DMS 273 treated with DMSO at 0.1 percent for 48 hours (cell line): ENCODE measurements at regions not wholly inside any gene's neighbourhood (a gene's known extent, or its start where the extent isn't known, plus 50 kb on each side); places are given as distances from the start of the nearest gene placed in this dataset.
A peak's percentile ranks its signal among the peaks of the same experiment; 100 is the strongest.

ENCODE experiments used
- DNase-seq: peaks from one replicate; lab custom pipeline; 2025; lab: John Stamatoyannopoulos, UW

GRCh38 chr11:94671553-94672366 lies 96.4 kb upstream of the AMOTL1 start:
- no peak for DNase-seq

- DNase-seq = no peak
Observed at GRCh38 chr11:94672636-94673035, 95.5 kb upstream of the AMOTL1 start.

GRCh38 chr11:94673386-94673785 lies 94.8 kb upstream of the AMOTL1 start:
- DNase-seq = no peak

- DNase-seq = no peak
Observed at GRCh38 chr11:94673951-94674491, 94.1 kb upstream of the AMOTL1 start.

GRCh38 chr11:94675239-94675638 lies 92.9 kb upstream of the AMOTL1 start:
- DNase-seq = no peak

- DNase-seq = peak; percentile 23
Observed at GRCh38 chr11:94675813-94676212, 92.3 kb upstream of the AMOTL1 start.

GRCh38 chr11:94676814-94677213 lies 91.3 kb upstream of the AMOTL1 start:
- DNase-seq = no peak

GRCh38 chr11:94678236-94678635 lies 89.9 kb upstream of the AMOTL1 start:
- DNase-seq = no peak

- DNase-seq = no peak
Observed at GRCh38 chr11:94678901-94679300, 89.3 kb upstream of the AMOTL1 start.

GRCh38 chr11:94680426-94680825 lies 87.7 kb upstream of the AMOTL1 start:
- DNase-seq = no peak

- no peak for DNase-seq
Observed at GRCh38 chr11:94681140-94681539, 87.0 kb upstream of the AMOTL1 start.

- no peak for DNase-seq
Observed at GRCh38 chr11:94681852-94682251, 86.3 kb upstream of the AMOTL1 start.

- no peak for DNase-seq
Observed at GRCh38 chr11:94694309-94695060, 73.7 kb upstream of the AMOTL1 start.

GRCh38 chr11:94697156-94697555 lies 71.0 kb upstream of the AMOTL1 start:
- DNase-seq = no peak

- no peak for DNase-seq
Observed at GRCh38 chr11:94700622-94701021, 67.5 kb upstream of the AMOTL1 start.

GRCh38 chr11:94702481-94702880 lies 65.7 kb upstream of the AMOTL1 start:
- DNase-seq = no peak

- no peak for DNase-seq
Observed at GRCh38 chr11:94705419-94705818, 62.7 kb upstream of the AMOTL1 start.

GRCh38 chr11:94705891-94706615 lies 62.1 kb upstream of the AMOTL1 start:
- DNase-seq = no peak

- DNase-seq = no peak
Observed at GRCh38 chr11:94708176-94708575, 60.0 kb upstream of the AMOTL1 start.

- DNase-seq = no peak
Observed at GRCh38 chr11:94708642-94709041, 59.5 kb upstream of the AMOTL1 start.

- no peak for DNase-seq
Observed at GRCh38 chr11:94715225-94715624, 52.9 kb upstream of the AMOTL1 start.

- DNase-seq = no peak
Observed at GRCh38 chr11:94717667-94718066, 50.5 kb upstream of the AMOTL1 start.
